GM21619 (cell line): ENCODE measurements at regions not wholly inside any gene's neighbourhood (a gene's known extent, or its start where the extent isn't known, plus 50 kb on each side); places are given as distances from the start of the nearest gene placed in this dataset.
"Not testable (repeated sequence)": the region's sequence is repeated elsewhere in the genome, so short reads cannot be mapped to it uniquely, and the experiment has no call there.

Experiments used
- ATAC-seq: cut with Tn5 transposase; IDR thresholded peaks from one replicate; pipeline ENCODE4 v1.9.1; 2021; ENCODE audit not compliant: unreplicated experiment

- ATAC-seq, result no peak
Observed at GRCh38 chr12:83434600-83434999, 747.9 kb downstream of the TMTC2 start.

DNA sequence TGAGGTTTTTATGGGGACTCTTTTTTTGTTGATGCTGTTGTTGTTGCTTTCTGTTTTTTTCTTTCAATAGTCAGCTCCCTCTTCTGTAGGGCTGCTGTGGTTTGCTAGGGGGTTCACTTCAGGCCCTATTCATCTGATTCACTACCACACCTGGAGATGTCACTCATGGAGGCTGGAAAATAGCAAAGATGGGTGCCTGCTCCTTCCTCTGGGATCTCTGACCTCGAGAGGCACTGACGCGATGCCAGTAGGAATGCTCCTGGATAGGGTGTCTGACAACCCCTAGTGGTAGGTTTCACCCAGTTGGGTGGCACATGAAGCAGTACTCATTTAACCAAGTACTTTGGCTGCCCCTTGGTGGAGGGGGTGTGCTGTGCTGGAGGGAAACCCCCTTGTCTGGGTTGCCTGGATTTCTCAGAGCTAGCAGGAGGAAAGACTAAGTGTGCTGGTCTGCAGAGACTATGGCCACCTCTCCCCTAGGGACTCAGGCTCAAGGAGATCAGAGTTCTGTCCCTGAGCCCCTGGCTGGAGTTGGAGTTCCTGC lies 745.5 kb downstream of the TMTC2 start:
- ATAC-seq, result no peak

- ATAC-seq, result not testable (repeated sequence)
Observed at GRCh38 chr12:83427586-83428136, 741.0 kb downstream of the TMTC2 start.

DNA sequence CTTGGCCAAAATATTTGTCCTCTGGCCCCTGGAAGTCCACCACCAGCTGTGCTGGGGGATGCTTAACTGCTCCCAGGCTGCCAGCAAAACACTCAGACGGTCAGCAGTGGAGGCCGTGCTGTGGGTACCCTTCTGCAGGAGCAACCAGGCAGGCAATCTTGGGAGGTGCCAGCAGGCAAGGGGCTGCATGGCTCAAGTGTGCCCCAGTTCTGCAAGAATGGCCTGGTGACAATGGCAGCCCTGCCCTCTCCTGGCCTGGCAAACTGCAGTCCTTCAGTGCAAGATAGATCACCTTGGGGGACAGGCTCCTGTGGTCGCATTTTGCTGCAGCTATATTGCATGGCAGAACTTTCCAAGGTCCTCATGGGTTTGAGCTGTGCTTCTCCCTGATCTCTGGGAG lies 728.3 kb downstream of the TMTC2 start:
- ATAC-seq, result no peak

DNA sequence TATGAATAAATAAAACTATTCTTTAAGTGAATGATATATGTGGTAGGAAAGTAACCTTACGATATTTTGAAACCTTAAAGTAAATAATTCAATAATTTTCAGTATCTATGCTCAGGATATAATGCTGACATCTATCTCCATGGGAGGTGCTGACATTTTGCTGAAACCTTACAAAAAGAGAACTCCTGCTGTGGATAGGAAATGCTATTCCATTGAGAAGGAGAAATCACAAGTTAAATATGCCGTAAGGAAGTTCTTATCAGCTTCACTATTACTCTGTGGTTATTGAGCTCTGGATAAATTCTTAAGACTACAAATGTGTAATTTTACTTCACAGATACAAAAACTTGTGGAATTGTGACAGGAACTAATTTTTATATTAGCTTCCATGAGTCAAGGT lies 722.1 kb downstream of the TMTC2 start:
- no peak for ATAC-seq

DNA sequence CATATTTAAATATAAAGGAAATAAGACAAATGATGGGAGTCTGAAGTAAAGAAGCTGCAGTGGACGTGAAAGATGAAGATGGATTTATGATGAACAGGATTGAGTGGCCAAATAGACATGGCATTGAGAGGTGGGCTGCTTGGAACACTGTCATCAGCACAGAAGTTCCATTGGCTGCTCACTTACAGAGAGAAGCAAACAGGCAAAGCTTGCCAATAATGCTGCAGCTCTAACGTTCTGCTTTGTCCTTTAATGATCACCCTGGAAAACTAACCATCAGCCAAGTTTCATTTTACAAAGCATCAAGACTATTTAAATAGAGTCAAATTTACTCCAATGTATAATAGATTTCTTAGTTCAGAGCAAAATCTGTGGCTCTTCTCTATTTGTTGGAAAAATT lies 721.4 kb downstream of the TMTC2 start:
- no peak for ATAC-seq

GRCh38 chr12:83404521-83404920 lies 717.8 kb downstream of the TMTC2 start:
- ATAC-seq, result no peak

DNA sequence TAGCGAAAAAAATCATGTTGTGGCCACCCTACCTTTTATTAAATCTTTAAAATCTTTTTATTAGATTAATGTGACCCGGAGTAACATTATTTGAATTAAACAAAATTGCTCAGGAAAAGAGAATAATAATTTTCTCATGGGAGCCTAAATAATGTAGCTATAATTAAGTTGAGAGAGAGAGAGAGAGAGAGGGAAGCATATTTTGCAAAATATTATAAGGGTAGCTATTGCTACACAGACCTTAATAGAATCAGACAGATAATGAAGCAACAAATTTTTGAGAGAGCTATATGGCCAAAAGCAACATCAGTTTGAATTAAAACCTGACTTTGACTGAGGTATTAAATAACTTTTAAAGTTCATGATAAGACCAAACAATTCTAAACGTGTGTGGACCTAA lies 703.5 kb downstream of the TMTC2 start:
- no peak for ATAC-seq

DNA sequence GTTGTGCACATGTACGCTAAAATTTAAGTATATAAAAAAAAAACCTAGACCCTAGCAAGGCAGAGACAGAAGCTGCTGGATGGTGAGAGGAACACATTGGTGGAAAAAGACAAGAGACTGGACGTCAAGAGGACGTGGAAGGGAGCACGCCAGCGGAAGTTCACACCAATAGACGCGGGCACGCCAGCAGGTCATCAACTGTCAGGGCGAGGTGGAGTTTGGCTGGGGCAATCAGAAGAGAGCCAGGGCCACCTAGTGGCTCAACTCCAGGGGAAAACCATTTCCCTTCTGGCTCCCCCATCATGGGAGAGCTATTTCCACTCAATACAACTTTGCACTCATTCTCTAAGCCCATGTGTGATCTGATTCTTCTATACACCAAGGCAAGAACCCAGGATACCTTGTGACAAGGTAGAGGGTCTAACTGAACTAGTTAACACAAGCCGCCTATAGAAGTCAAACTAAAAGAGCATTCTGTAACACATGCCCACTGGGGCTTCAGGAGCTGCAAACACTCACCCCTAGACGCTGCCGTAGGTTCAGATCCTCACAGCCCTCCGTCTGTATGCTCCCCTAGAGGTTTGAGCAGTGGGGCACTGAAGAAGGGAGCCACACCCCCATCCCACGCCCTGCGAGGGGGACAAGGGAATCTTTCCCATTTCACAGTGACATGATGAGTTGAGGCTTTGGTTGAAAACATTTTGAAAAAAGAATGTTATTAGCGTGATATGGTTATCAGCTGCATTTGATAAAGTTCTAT lies 702.7 kb downstream of the TMTC2 start:
- ATAC-seq, result no peak

DNA sequence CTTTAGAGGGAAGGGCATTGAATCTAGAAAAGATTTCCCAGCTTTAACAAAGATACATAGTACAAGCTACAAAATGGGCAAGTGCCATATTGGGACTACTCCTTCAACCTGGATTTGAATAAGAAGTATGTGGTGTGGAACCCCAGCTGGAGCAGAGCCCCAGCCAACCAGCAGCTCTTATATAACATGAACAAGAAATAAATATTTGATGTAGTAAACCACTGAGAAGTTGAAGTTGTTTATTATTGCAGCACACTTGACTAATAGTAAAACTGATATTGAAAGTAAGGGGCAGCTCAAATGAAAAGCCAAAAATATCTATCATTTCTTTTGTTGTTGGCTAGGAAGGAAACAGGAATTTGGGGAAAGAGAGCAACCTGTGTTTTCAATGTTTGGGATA lies 701.8 kb downstream of the TMTC2 start:
- ATAC-seq, result no peak

- ATAC-seq, result no peak
Observed at GRCh38 chr12:83386527-83387264, 700.0 kb downstream of the TMTC2 start.

DNA sequence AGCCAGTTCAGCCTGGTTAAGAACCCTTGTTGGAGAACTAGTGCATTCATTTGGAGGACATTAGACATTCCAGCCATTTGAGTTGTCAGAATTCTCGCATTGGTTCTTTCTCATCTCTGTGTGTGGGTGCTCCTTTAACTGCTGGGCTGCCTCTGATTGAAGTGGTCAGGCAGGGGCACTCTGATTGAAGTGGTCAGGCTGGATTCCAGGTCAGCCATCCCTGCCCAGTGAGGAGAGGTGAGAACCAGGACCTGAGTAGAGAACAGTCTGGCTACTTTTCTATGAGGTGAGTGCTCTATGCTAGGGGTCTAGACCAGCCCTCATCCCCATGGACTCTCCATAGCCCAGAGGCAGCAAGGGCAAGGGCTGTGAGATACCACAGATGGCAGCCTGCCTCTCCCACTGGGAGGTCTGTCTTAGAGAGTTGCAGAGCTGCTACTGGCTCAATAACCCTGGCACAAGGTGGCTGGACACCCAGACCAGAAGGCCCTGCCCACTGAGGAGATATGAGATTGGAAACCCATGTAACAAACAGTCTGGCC lies 691.6 kb downstream of the TMTC2 start:
- no peak for ATAC-seq

- no peak for ATAC-seq
Observed at GRCh38 chr12:83365317-83365716, 678.6 kb downstream of the TMTC2 start.

DNA sequence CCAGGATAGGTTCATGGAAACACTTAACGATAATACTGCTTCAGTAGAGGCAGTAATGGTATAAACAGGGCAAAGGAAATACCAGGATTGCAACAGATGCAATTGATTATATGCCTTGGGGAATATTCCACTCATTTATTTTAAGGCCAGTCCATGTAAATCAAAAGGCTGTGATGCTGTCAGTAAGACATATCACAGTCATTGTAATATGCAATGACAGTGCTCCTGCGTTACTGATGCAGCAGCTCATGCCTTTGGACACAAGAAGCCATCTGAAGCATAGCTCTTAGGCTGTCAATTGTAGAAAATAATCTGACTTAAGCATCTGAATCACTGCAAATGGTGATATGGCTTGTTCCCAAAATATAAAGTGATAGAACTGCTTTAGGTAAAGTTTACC lies 674.8 kb downstream of the TMTC2 start:
- ATAC-seq, result no peak

DNA sequence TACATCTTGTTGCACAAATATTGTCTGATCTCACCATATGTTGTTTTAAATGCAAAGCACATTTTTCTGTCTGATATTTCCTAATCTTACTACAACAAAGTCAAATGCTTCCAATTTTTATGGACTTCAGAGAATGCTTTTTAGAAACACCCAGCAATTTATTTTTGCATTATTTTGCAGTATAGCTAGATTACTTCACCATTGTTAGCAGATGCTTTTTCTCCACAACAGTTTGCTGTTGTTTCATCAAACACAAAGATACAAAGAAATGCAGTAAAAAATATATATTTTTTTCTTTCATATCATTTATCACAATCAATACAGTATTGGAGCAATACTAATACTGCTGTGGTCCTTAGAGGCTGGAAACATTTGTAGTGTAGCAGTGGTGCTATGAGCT lies 674.4 kb downstream of the TMTC2 start:
- ATAC-seq, result no peak

GRCh38 chr12:83349907-83350611 lies 663.4 kb downstream of the TMTC2 start:
- ATAC-seq, result no peak

GRCh38 chr12:83346333-83346732 lies 659.6 kb downstream of the TMTC2 start:
- no peak for ATAC-seq

GRCh38 chr12:83343767-83344166 lies 657.1 kb downstream of the TMTC2 start:
- no peak for ATAC-seq

DNA sequence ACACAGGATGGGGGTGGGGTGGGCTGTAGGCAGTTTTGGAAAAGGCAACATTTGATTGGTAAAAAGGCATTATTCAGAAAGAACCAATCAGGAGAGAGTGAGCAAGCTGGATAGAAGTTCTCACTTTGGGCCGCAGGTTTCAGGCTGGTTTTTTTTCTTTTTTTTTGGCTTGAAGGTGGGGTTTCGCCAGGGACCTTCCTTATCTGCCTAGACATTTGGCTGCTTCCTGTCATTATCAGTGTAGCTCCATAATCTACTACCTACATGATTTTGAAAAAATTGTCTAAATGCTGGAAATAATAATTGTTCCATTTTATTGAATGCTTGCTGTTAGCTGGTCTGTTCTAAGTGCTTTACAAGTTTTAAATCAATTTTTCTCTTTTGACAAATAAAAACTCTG lies 649.0 kb downstream of the TMTC2 start:
- no peak for ATAC-seq

DNA sequence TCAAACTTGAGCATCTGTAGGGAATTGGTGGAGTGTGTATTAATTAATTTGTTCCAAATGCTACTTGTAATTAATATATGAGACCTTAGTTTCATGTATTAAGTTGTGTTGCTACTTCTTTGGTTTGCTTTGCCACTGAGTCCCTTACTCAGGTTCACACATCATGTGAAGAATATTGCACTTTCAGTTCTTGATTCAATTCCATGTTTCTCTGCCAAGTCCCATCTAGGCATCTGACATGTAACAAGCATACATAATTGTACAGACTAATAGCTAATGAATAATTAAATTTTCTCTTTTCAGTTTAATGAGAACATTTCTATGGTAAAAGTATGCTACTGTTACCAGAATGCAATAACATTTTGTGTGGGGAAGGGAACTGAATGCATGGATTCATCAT lies 640.0 kb downstream of the TMTC2 start:
- ATAC-seq, result no peak

DNA sequence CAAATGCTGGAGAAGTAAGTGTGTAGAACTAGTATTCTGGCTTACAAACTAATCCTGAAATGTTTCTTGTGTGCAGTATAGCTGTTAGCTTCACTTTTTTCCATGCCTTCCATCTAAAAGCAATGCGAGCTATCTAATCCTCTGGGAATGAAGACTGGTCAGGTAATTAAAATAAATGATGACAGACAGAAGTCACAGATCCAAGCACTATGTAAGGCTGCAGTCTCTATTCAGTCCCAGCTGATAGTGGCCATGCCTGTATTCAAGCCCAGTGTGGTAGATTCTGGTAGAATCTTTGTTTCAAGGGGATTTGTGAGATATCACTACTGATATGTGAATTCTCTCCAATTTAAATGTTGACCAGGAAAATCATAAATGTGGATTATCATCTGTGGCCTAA lies 637.2 kb downstream of the TMTC2 start:
- no peak for ATAC-seq
